ENCODE measurements at regions not wholly inside any gene's neighbourhood (a gene's known extent, or its start where the extent isn't known, plus 50 kb on each side); places are given as distances from the start of the nearest gene placed in this dataset.
"Not testable (repeated sequence)": the region's sequence is repeated elsewhere in the genome, so short reads cannot be mapped to it uniquely, and the experiment has no call there.

DNA sequence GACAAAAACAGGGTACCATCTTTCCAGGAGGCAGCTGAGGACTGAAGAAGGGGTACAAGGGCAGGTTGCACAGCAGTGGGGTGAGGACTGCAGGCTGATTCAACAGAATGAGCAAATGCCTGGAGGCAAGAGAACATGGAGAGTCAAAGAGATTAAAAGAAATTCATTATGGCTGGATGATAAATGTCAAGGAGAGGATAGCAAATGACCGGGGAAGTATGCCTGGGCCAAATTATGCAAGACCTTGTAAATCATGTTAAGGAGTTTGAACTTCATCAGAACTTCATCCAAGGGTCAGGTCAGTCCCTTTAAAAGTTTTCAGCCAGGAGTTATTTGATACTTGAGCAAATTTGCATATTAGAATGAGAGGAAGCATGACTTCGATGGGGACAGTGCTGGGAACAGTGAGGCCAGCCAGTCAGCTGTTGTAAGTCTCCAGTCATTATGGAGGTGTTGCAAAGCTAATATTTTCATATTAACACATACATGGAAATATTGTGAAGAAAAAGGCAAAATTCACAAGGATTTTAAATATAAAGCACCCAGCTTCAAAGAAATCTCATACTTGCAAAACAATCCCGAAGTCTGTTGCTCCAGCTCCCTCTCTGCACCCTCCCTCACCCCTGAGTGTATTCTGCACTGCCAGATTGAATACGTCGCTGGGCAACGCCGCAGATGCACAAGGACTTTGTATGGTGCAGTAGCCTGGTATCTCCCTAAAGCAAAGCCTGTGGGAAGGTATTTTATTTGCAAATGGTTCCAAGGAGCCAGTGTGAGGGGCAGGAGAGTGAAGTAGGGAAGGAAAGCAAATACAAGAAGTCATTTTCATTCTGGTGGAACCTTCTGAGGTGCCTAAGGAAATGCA lies 509.8 kb upstream of the TLE4 start:
- no peak for DNase-seq (ENCODE audit: low read depth)
- no peak overlapping the region for H3K4me3 ChIP-seq (ENCODE audit: low read depth, low read length)
- TF ChIP-seq, protein P1, sequence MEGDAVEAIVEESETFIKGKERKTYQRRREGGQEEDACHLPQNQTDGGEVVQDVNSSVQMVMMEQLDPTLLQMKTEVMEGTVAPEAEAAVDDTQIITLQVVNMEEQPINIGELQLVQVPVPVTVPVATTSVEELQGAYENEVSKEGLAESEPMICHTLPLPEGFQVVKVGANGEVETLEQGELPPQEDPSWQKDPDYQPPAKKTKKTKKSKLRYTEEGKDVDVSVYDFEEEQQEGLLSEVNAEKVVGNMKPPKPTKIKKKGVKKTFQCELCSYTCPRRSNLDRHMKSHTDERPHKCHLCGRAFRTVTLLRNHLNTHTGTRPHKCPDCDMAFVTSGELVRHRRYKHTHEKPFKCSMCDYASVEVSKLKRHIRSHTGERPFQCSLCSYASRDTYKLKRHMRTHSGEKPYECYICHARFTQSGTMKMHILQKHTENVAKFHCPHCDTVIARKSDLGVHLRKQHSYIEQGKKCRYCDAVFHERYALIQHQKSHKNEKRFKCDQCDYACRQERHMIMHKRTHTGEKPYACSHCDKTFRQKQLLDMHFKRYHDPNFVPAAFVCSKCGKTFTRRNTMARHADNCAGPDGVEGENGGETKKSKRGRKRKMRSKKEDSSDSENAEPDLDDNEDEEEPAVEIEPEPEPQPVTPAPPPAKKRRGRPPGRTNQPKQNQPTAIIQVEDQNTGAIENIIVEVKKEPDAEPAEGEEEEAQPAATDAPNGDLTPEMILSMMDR (IDR thresholded peaks at IDR 0.05; ENCODE audit: low read depth, low read length, missing control alignments), result no peak
- in situ Hi-C loops (cut with HindIII; ENCODE audit: low sequenced_read_pairs), result no loop called here

DNA sequence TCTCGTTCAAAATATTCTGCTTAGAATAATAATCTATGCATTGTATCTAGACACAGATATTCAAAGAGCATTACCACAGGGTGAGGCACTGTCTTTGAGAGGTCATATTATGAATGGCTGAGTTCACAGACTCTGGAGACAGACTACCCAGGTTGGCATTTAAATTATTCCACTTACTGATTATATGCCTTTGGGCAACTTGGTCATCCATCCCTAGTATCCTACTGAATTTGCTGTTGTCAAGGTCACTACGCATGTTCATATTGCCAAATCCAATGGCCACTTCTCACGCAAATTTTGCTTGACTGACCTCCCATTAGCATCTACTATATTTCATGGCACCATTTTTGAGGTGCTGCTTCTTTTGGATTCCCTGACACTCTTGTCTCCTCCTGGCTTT lies 498.6 kb upstream of the TLE4 start:
- H3K4me3 ChIP-seq (ENCODE audit: low read depth, low read length), result no peak overlapping the region
- TF ChIP-seq, protein P1 (IDR thresholded peaks at IDR 0.05; ENCODE audit: low read depth, low read length, missing control alignments), result no peak
- in situ Hi-C loops (cut with HindIII; ENCODE audit: low sequenced_read_pairs), result no loop called here
- no peak for DNase-seq (ENCODE audit: low read depth)

DNA sequence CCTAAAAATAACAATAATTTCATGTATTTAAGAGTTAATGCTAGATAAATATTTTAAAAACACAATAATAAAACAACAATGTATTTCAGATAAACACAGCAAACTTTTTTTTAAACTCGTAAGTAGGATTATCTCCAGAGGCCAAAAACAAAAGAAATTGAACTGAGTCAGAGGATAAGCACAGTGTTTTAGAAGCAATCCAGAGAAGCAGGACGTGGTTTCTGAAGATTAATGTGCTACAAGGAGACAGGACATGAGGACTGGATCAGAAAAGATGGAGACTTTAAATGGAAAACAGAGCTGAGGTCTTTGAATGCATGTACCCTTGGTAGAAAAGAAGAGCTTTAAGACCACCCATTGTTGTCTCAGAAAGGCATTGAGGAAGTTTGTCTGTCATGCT lies 491.2 kb upstream of the TLE4 start:
- in situ Hi-C loops (cut with HindIII; ENCODE audit: low sequenced_read_pairs), result no loop called here
- TF ChIP-seq, protein P1 (IDR thresholded peaks at IDR 0.05; ENCODE audit: low read depth, low read length, missing control alignments), result no peak
- no peak overlapping the region for H3K4me3 ChIP-seq (ENCODE audit: low read depth, low read length)
- no peak for DNase-seq (ENCODE audit: low read depth)

DNA sequence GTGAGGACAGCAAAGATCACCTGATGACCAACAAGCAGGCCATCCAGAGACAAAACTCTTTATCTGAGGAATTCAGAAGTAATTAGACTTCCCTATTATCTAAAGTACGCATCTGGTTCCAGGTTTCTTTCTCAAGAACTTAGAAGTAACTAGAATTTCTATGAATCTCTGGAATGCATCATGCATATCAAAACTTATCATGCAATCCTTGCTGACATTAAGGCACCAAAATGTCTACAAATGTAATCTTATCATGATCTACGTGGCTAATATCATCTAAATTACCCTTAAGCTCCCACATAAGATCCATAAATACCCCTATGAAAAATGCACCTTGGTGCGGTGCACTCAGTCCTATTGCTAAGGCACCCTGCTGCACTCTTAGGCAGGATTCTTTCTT lies 488.1 kb upstream of the TLE4 start:
- in situ Hi-C loops (cut with HindIII; ENCODE audit: low sequenced_read_pairs), result no loop called here
- DNase-seq (ENCODE audit: low read depth), result no peak
- TF ChIP-seq, protein P1 (IDR thresholded peaks at IDR 0.05; ENCODE audit: low read depth, low read length, missing control alignments), result no peak
- no peak overlapping the region for H3K4me3 ChIP-seq (ENCODE audit: low read depth, low read length)

DNA sequence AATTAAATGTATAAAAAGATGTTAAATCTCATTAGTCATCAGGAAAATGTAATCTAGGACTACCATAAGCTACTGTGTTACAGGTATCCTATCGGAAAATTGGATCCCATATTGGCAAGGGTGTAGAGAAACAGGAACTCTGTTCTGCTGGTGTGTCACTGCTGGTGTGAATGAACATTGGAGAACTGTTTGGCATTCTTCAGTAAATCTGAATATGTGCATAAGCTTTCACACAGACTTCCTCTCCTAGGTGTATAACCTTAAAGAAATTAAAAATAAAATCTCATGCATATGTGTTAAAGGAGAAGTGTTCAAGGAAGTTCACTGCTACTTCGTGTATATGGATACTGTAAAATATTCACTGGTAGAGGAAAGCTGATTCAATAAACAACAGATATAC lies 484.6 kb upstream of the TLE4 start:
- in situ Hi-C loops (cut with HindIII; ENCODE audit: low sequenced_read_pairs), result no loop called here
- TF ChIP-seq, protein P1 (IDR thresholded peaks at IDR 0.05; ENCODE audit: low read depth, low read length, missing control alignments), result no peak
- H3K4me3 ChIP-seq (ENCODE audit: low read depth, low read length), result no peak overlapping the region
- no peak for DNase-seq (ENCODE audit: low read depth)

DNA sequence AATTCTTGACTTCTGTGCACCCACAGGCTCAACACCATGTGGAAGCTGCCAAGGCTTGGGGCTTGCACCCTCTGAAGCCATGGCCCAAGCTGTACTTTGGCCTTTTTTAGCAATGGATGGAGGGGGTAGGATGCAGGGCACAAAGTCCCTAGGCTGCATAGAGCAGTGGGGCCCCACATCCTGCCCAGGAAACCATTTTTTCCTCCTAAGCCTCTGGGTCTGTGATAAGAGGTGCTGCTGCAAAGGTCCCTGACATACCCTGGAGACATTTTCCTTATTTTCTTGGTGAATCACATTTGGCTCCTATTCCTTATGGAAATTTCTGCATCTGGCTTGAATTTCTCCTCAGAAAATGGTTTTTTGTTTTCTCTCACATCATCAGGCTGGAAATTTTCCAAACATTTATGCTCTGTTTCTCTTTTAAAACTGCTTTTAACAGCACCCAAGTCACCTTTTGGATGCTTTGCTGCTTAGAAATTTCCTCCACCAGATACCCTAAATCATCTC lies 482.7 kb upstream of the TLE4 start:
- DNase-seq (ENCODE audit: low read depth), result no peak
- no peak overlapping the region for H3K4me3 ChIP-seq (ENCODE audit: low read depth, low read length)
- in situ Hi-C loops (cut with HindIII; ENCODE audit: low sequenced_read_pairs), result no loop called here
- TF ChIP-seq, protein P1 (IDR thresholded peaks at IDR 0.05; ENCODE audit: low read depth, low read length, missing control alignments), result no peak

DNA sequence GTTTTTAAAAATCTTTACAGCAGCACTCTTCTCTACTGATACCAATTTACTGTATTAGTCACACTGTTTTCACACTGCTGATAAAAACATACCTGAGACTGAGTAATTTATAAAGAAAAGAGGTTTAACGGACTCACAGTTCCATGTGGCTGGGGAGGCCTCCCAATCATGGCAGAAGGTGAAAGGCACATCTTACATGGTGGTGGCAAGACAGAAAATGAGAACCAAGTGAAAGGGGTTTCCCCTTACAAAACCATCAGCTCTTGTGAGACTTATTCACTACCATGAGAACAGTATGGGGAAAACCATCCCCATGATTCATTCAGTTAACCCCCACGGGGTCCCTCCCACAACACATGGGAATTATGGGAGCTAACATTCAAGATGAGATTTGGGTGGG lies 481.9 kb upstream of the TLE4 start:
- DNase-seq (ENCODE audit: low read depth); in situ Hi-C loops (cut with HindIII; ENCODE audit: low sequenced_read_pairs); H3K4me3 ChIP-seq (ENCODE audit: low read depth, low read length): not testable (repeated sequence)

DNA sequence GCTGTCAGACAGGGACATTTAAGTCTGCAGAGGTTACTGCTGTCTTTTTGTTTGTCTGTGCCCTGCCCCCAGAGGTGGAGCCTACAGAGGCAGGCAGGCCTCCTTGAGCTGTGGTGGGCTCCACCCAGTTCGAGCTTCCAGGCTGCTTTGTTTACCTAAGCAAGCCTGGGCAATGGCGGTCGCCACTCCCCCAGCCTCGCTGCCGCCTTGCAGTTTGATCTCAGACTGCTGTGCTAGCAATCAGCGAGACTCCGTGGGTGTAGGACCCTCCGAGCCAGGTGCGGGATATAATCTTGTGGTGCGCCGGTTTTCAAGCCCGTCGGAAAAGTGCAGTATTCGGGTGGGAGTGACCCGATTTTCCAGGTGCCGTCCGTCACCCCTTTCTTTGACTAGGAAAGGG lies 468.5 kb upstream of the TLE4 start:
- H3K4me3 ChIP-seq (ENCODE audit: low read depth, low read length); in situ Hi-C loops (cut with HindIII; ENCODE audit: low sequenced_read_pairs): not testable (repeated sequence)

More for the DNA sequence above, 468.5 kb upstream of the TLE4 start:
- DNase-seq (ENCODE audit: low read depth), result not testable (repeated sequence)
